Calu3 (cell line): ENCODE measurements at regions not wholly inside any gene's neighbourhood (a gene's known extent, or its start where the extent isn't known, plus 50 kb on each side); places are given as distances from the start of the nearest gene placed in this dataset.
A peak's percentile ranks its signal among the peaks of the same experiment; 100 is the strongest.

Experiments used
- BruUV-seq: library from RNA; stranded (reverse); fragments of 400-500 nt; replicated peaks from 2 replicates; lab custom pipeline; 2021; lab: Mats Ljungman, UMichigan
- CTCF ChIA-PET: fragments of 300-600 bp; sonication (Branson Sonifier 250); formaldehyde crosslinking; loops from one replicate; lab custom pipeline; 2022; ENCODE audit warnings: antibody characterized with exemption; lab: Charles Lee
- DNase-seq: peaks from one replicate; pipeline ENCODE4 v3.0.0; 2022
- H3K27ac Mint-ChIP-seq: one replicate; pipeline ENCODE4 v1.8.0; 2022; ENCODE audit warnings: mixed read lengths; ENCODE audit not compliant: unreplicated experiment
- H3K27me3 Mint-ChIP-seq: one replicate; pipeline ENCODE4 v1.8.0; 2022; ENCODE audit warnings: mixed read lengths; ENCODE audit not compliant: unreplicated experiment
- H3K36me3 Mint-ChIP-seq: one replicate; pipeline ENCODE4 v1.8.0; 2022; ENCODE audit warnings: mild to moderate bottlenecking, moderate library complexity, mixed read lengths; ENCODE audit not compliant: insufficient read depth, unreplicated experiment
- H3K4me1 Mint-ChIP-seq: one replicate; pipeline ENCODE4 v1.8.0; 2022; ENCODE audit warnings: mild to moderate bottlenecking, low read depth, mixed read lengths; ENCODE audit not compliant: unreplicated experiment
- H3K4me3 Mint-ChIP-seq: one replicate; pipeline ENCODE4 v1.8.0; 2022; ENCODE audit warnings: mild to moderate bottlenecking, low read depth, moderate library complexity, mixed read lengths; ENCODE audit not compliant: unreplicated experiment
- H3K9me3 Mint-ChIP-seq: one replicate; pipeline ENCODE4 v1.8.0; 2022; ENCODE audit warnings: low read depth, mixed read lengths; ENCODE audit not compliant: unreplicated experiment
- intact Hi-C: fragments of 100-400 bp; cut with micrococcal nuclease; formaldehyde crosslinking; loops from one replicate; pipeline ENCODE4 v1.10.0; 2022; ENCODE audit not compliant: unreplicated experiment
- TF ChIP-seq, protein P1 (sequence below): fragments of 200-600 bp; IDR thresholded peaks from one replicate; pipeline ENCODE4 v1.8.0; 2022; ENCODE audit warnings: antibody characterized with exemption; ENCODE audit not compliant: unreplicated experiment

DNA sequence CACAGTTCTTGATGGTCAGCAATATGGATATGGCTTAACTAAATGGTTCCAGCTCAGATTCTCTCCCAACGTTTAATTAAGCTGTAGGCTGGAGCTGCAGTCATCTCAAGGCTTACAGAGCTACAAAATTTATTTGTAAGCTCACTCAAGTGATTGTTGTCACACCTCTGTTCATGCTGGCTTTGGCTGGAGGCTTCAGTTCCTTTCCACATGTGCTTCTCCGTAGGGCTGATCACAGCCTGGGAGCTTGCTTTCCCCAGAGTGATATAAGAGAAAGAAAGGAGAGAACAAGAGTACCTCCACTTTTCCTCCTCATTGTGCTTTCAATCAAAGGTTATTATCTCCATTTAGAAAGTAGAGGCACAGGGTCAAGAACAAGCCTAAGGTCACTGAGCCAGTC lies 182.7 kb upstream of the KCNN2 start:
- no peak overlapping the region for H3K4me3 Mint-ChIP-seq
- no peak overlapping the region for H3K27ac Mint-ChIP-seq
- intact Hi-C loops = no loop called here
- no peaks in the 10 kb centered on the region for H3K27me3 Mint-ChIP-seq
- DNase-seq = no peak
- peaks cover 8% of the 10 kb centered on the region for H3K4me1 Mint-ChIP-seq
- TF ChIP-seq, protein P1, sequence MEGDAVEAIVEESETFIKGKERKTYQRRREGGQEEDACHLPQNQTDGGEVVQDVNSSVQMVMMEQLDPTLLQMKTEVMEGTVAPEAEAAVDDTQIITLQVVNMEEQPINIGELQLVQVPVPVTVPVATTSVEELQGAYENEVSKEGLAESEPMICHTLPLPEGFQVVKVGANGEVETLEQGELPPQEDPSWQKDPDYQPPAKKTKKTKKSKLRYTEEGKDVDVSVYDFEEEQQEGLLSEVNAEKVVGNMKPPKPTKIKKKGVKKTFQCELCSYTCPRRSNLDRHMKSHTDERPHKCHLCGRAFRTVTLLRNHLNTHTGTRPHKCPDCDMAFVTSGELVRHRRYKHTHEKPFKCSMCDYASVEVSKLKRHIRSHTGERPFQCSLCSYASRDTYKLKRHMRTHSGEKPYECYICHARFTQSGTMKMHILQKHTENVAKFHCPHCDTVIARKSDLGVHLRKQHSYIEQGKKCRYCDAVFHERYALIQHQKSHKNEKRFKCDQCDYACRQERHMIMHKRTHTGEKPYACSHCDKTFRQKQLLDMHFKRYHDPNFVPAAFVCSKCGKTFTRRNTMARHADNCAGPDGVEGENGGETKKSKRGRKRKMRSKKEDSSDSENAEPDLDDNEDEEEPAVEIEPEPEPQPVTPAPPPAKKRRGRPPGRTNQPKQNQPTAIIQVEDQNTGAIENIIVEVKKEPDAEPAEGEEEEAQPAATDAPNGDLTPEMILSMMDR = no peak
- no TSS peak for BruUV-seq
- no peaks in the 10 kb centered on the region for H3K36me3 Mint-ChIP-seq
- CTCF ChIA-PET = no interaction called here
- H3K9me3 Mint-ChIP-seq = peaks cover 2% of the 10 kb centered on the region

DNA sequence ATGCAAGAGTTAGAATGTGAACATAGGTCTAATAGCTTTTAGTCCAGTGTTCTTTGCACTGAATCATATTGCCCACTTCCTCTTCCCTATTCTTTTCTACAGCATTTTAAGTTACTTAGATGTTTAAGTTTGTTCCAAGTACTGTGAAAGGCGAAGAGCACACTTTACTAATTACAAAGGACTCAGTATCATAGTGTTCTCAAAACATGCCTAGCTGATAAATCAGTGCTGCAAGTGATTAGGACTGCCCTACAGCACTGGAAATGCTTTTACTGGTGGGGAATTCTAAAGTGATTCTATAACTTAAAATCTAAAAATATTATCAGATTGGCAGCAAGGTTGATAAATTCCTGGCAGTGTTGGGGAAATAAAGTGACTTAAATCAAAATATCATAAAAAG lies 177.9 kb upstream of the KCNN2 start:
- Mint-ChIP-seq H3K4me1 (no peaks in the 10 kb centered on the region), H3K9me3 (peaks cover 2% of the 10 kb centered on the region), H3K36me3 (no peaks in the 10 kb centered on the region), H3K27me3 (no peaks in the 10 kb centered on the region), H3K27ac (no peak overlapping the region), H3K4me3 (no peak overlapping the region)
- intact Hi-C loops = no loop called here
- TF ChIP-seq, protein P1 = no peak
- no TSS peak for BruUV-seq
- no peak for DNase-seq
- CTCF ChIA-PET = no interaction called here

DNA sequence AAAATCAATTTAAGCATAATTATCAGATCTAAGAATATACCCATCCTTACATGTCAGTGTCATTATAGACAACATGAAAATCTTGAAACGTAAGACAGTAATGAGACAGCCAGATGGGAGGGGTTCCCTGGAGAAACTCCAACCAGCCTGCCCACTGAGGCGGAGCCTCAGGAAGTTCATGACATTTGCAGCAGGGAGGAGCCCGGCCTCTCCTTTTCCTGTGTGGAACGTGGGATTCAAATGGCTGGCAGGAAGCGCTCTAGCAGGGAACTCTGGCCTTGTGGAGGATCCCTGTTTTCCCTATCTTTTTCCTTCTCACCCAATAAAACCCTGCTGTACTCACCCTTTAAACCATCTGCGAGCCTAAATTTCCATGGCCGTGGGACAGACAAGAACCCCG lies 176.6 kb upstream of the KCNN2 start:
- H3K4me3 Mint-ChIP-seq = no peak overlapping the region
- H3K27ac Mint-ChIP-seq = peak overlapping the region; percentile 20
- BruUV-seq = no TSS peak
- no peak for DNase-seq
- no peaks in the 10 kb centered on the region for H3K27me3 Mint-ChIP-seq
- CTCF ChIA-PET = no interaction called here
- H3K4me1 Mint-ChIP-seq = no peaks in the 10 kb centered on the region
- intact Hi-C loops = no loop called here
- no peaks in the 10 kb centered on the region for H3K36me3 Mint-ChIP-seq
- H3K9me3 Mint-ChIP-seq = peaks cover 2% of the 10 kb centered on the region
- TF ChIP-seq, protein P1 = no peak

DNA sequence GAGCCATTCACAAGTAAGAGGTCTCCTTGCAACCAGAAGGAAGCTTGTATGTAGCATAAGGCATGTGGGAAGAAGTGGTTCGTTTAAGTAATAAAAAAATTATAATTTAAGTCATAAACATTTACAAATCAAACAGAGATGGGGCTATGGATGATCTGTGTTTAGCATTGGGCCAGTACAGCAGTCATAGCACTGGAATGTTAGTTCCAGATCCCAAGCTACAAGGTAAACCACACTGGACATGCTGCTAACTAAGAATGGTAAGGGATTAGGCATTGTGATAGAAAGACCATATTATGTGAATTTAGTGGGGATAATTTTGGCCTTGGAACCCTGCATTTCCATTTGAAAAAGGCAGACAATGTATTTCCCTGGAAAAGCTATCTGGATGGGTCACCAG lies 170.4 kb upstream of the KCNN2 start:
- intact Hi-C loops = no loop called here
- CTCF ChIA-PET = interaction anchor here (0.7 kb wide), 1 partner anchor 78 kb away, joined by 4 read pairs; no protein-coding TSS in a partner anchor
- Mint-ChIP-seq H3K27ac (no peak overlapping the region), H3K4me1 (no peaks in the 10 kb centered on the region), H3K36me3 (no peaks in the 10 kb centered on the region), H3K4me3 (no peak overlapping the region), H3K9me3 (no peaks in the 10 kb centered on the region), H3K27me3 (no peaks in the 10 kb centered on the region)
- DNase-seq = no peak
- BruUV-seq = no TSS peak
- TF ChIP-seq, protein P1 = no peak

DNA sequence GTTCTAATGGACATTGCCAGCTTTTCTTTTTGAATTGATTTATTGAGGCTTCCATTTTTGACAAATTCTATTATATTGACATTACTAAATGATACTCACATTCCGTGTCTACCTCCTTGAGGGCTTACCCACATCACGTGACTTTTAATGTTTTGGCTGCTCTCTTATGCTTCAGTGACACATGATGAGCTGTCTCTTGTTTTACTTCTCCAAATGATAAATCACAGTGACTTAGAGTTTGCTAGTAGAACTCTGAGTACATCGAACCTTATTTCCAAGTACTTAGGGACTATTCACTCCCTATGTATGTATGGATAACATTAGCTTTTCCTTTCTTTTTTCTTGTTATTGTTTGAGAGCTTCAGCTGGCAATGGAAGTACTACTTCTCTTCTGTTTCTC lies 169.8 kb upstream of the KCNN2 start:
- intact Hi-C loops = no loop called here
- TF ChIP-seq, protein P1 = no peak
- Mint-ChIP-seq H3K4me3 (no peak overlapping the region), H3K9me3 (no peaks in the 10 kb centered on the region), H3K4me1 (no peaks in the 10 kb centered on the region), H3K27me3 (no peaks in the 10 kb centered on the region), H3K36me3 (no peaks in the 10 kb centered on the region), H3K27ac (no peak overlapping the region)
- no TSS peak for BruUV-seq
- no peak for DNase-seq
- CTCF ChIA-PET = no interaction called here
